Breast epithelium (tissue), 3 donors: ENCODE measurements at regions not wholly inside any gene's neighbourhood (a gene's known extent, or its start where the extent isn't known, plus 50 kb on each side); places are given as distances from the start of the nearest gene placed in this dataset.

Experiments used
- CTCF ChIP-seq, 3 donors: fragments of 450-650 bp; IDR thresholded peaks; one replicate each; pipeline ENCODE4 v1.5.1; 2016 to 2017; ENCODE audit warnings: antibody characterized with exemption in 3 of 3, mild to moderate bottlenecking in 3 of 3, moderate library complexity in 3 of 3
- POLR2A ChIP-seq: fragments of 450-650 bp; IDR thresholded peaks from one replicate; pipeline ENCODE4 v1.6.1; 2016; ENCODE audit warnings: antibody characterized with exemption, mild to moderate bottlenecking, moderate library complexity
- POLR2AphosphoS5 ChIP-seq, 3 donors: sonication (generic); formaldehyde crosslinking; IDR thresholded peaks; one replicate each; pipeline ENCODE4 v1.6.1; 2017; ENCODE audit warnings: antibody characterized with exemption in 3 of 3

- no peak for TF ChIP-seq CTCF (IDR thresholded peaks at IDR 0.05)
- no peak for TF ChIP-seq POLR2A
- TF ChIP-seq POLR2AphosphoS5 (IDR thresholded peaks at IDR 0.05): no peak
Measured at GRCh38 chr9:126125177-126125576, 201.5 kb upstream of the MVB12B start.
